ENCODE measurements at regions not wholly inside any gene's neighbourhood (a gene's known extent, or its start where the extent isn't known, plus 50 kb on each side); places are given as distances from the start of the nearest gene placed in this dataset.

GRCh38 chr18:37953876-37954275, 388.3 kb upstream of the CELF4 start:
- Histone ChIP-seq H3K9ac (ENCODE audit: low read length) (no peak overlapping the region), H3K9me3 (ENCODE audit: insufficient read depth, low read depth, low read length) (peaks cover 5% of the 10 kb centered on the region), H3K36me3 (ENCODE audit: insufficient read depth, low read length) (no peaks in the 10 kb centered on the region), H3K4me2 (ENCODE audit: low read length) (no peak overlapping the region), H3K27me3 (ENCODE audit: insufficient read depth, low read length) (no peaks in the 10 kb centered on the region), H3K4me3 (ENCODE audit: insufficient read depth, low read depth, low read length) (no peak overlapping the region), H4K20me1 (ENCODE audit: insufficient read depth, low read length) (no peaks in the 10 kb centered on the region), H2AFZ (ENCODE audit: low read depth, low read length) (no peak overlapping the region), H3K27ac (ENCODE audit: low read depth, low read length) (no peak overlapping the region), H3K79me2 (ENCODE audit: insufficient read depth, low read length) (no peaks in the 10 kb centered on the region), H3K4me1 (ENCODE audit: insufficient read depth, low read length) (no peaks in the 10 kb centered on the region)
- no peak for FAIRE-seq
- H3K36me3 Mint-ChIP-seq (ENCODE audit: low read depth, unreplicated experiment): no peaks in the 10 kb centered on the region
- peaks cover 4% of the 10 kb centered on the region for H3K27me3 Mint-ChIP-seq (ENCODE audit: low read depth, unreplicated experiment)
- H3K4me1 Mint-ChIP-seq (ENCODE audit: low read depth, unreplicated experiment): no peaks in the 10 kb centered on the region
- H3K4me3 Mint-ChIP-seq (ENCODE audit: unreplicated experiment): no peak overlapping the region
- peaks cover 4% of the 10 kb centered on the region for H3K9me3 Mint-ChIP-seq (ENCODE audit: unreplicated experiment)
- no peak overlapping the region for H3K27ac Mint-ChIP-seq (ENCODE audit: unreplicated experiment)
- no peak for DNase-seq (ENCODE audit: low read depth)
- TF ChIP-seq EZH2 (IDR thresholded peaks at IDR 0.05; ENCODE audit: insufficient read depth, low read length): no peak
- TF ChIP-seq CTCF (IDR thresholded peaks at IDR 0.05; ENCODE audit: insufficient read depth, low read depth, low read length): no peak

- Histone ChIP-seq H3K9me3 (ENCODE audit: insufficient read depth, low read depth, low read length) (no peaks in the 10 kb centered on the region), H2AFZ (ENCODE audit: low read depth, low read length) (no peak overlapping the region), H4K20me1 (ENCODE audit: insufficient read depth, low read length) (no peaks in the 10 kb centered on the region), H3K27me3 (ENCODE audit: insufficient read depth, low read length) (no peaks in the 10 kb centered on the region), H3K4me2 (ENCODE audit: low read length) (no peak overlapping the region), H3K4me3 (ENCODE audit: insufficient read depth, low read depth, low read length) (no peak overlapping the region), H3K4me1 (ENCODE audit: insufficient read depth, low read length) (no peaks in the 10 kb centered on the region), H3K79me2 (ENCODE audit: insufficient read depth, low read length) (no peaks in the 10 kb centered on the region), H3K27ac (ENCODE audit: low read depth, low read length) (no peak overlapping the region), H3K9ac (ENCODE audit: low read length) (no peak overlapping the region), H3K36me3 (ENCODE audit: insufficient read depth, low read length) (no peaks in the 10 kb centered on the region)
- Mint-ChIP-seq H3K9me3 (ENCODE audit: unreplicated experiment) (peaks cover 4% of the 10 kb centered on the region), H3K4me3 (ENCODE audit: unreplicated experiment) (no peak overlapping the region), H3K4me1 (ENCODE audit: low read depth, unreplicated experiment) (no peaks in the 10 kb centered on the region), H3K27me3 (ENCODE audit: low read depth, unreplicated experiment) (peaks cover 10% of the 10 kb centered on the region), H3K36me3 (ENCODE audit: low read depth, unreplicated experiment) (no peaks in the 10 kb centered on the region), H3K27ac (ENCODE audit: unreplicated experiment) (no peak overlapping the region)
- TF ChIP-seq CTCF (IDR thresholded peaks at IDR 0.05; ENCODE audit: insufficient read depth, low read depth, low read length) (no peak), EZH2 (IDR thresholded peaks at IDR 0.05; ENCODE audit: insufficient read depth, low read length) (no peak)
- FAIRE-seq (no peak), DNase-seq (ENCODE audit: low read depth) (no peak)
Measured at GRCh38 chr18:37948471-37948870, 382.9 kb upstream of the CELF4 start.

- H3K9me3 ChIP-seq (ENCODE audit: insufficient read depth, low read depth, low read length): no peaks in the 10 kb centered on the region
- TF ChIP-seq EZH2 (IDR thresholded peaks at IDR 0.05; ENCODE audit: insufficient read depth, low read length) (no peak), CTCF (IDR thresholded peaks at IDR 0.05; ENCODE audit: insufficient read depth, low read depth, low read length) (no peak)
- H3K4me1 Mint-ChIP-seq (ENCODE audit: low read depth, unreplicated experiment): no peaks in the 10 kb centered on the region
- no peak overlapping the region for H3K4me2 ChIP-seq (ENCODE audit: low read length)
- no peak overlapping the region for H3K4me3 ChIP-seq (ENCODE audit: insufficient read depth, low read depth, low read length)
- no peaks in the 10 kb centered on the region for H3K4me1 ChIP-seq (ENCODE audit: insufficient read depth, low read length)
- no peaks in the 10 kb centered on the region for H3K27me3 ChIP-seq (ENCODE audit: insufficient read depth, low read length)
- no peak overlapping the region for H2AFZ ChIP-seq (ENCODE audit: low read depth, low read length)
- H3K27ac Mint-ChIP-seq (ENCODE audit: unreplicated experiment): no peak overlapping the region
- no peaks in the 10 kb centered on the region for H4K20me1 ChIP-seq (ENCODE audit: insufficient read depth, low read length)
- H3K9me3 Mint-ChIP-seq (ENCODE audit: unreplicated experiment): no peaks in the 10 kb centered on the region
- H3K9ac ChIP-seq (ENCODE audit: low read length): no peak overlapping the region
- no peak overlapping the region for H3K4me3 Mint-ChIP-seq (ENCODE audit: unreplicated experiment)
- H3K27me3 Mint-ChIP-seq (ENCODE audit: low read depth, unreplicated experiment): peaks cover 10% of the 10 kb centered on the region
- no peak overlapping the region for H3K27ac ChIP-seq (ENCODE audit: low read depth, low read length)
- FAIRE-seq: no peak
- DNase-seq (ENCODE audit: low read depth): no peak
- H3K36me3 ChIP-seq (ENCODE audit: insufficient read depth, low read length): no peaks in the 10 kb centered on the region
- no peaks in the 10 kb centered on the region for H3K36me3 Mint-ChIP-seq (ENCODE audit: low read depth, unreplicated experiment)
- H3K79me2 ChIP-seq (ENCODE audit: insufficient read depth, low read length): no peaks in the 10 kb centered on the region
Measured at GRCh38 chr18:37946324-37946723, 380.7 kb upstream of the CELF4 start.
